ENCODE measurements at regions not wholly inside any gene's neighbourhood (a gene's known extent, or its start where the extent isn't known, plus 50 kb on each side); places are given as distances from the start of the nearest gene placed in this dataset.

GRCh38 chr22:48507595-48508350 is 1319.9 kb downstream of the BRD1 start:
- Histone ChIP-seq H3K4me1 (ENCODE audit: control insufficient read depth in 2 of 2, insufficient read depth in 2 of 2, low read length in 2 of 2) (no peaks in the 10 kb centered on the region), H3K4me3 (ENCODE audit: low read length in 2 of 2) (no peak overlapping the region), H3K36me3 (ENCODE audit: control insufficient read depth in 2 of 2, insufficient read depth in 2 of 2, low read length in 2 of 2) (no peaks in the 10 kb centered on the region), H3K27me3 (ENCODE audit: control insufficient read depth in 2 of 2, insufficient read depth in 2 of 2, low read length in 2 of 2) (no peaks in the 10 kb centered on the region), H3K9me3 (ENCODE audit: control insufficient read depth in 2 of 2, low read length in 2 of 2) (no peaks in the 10 kb centered on the region), H3K9ac (ENCODE audit: low read depth in 1 of 2, low read length in 2 of 2) (no peak overlapping the region), H3K27ac (ENCODE audit: low read depth in 2 of 2, low read length in 2 of 2) (no peak overlapping the region)

GRCh38 chr22:48507171-48507570 is 1320.5 kb downstream of the BRD1 start:
- H3K4me1 ChIP-seq (ENCODE audit: control insufficient read depth in 2 of 2, insufficient read depth in 2 of 2, low read length in 2 of 2): no peaks in the 10 kb centered on the region
- H3K9ac ChIP-seq (ENCODE audit: low read depth in 1 of 2, low read length in 2 of 2): no peak overlapping the region
- H3K36me3 ChIP-seq (ENCODE audit: control insufficient read depth in 2 of 2, insufficient read depth in 2 of 2, low read length in 2 of 2): no peaks in the 10 kb centered on the region
- H3K27me3 ChIP-seq (ENCODE audit: control insufficient read depth in 2 of 2, insufficient read depth in 2 of 2, low read length in 2 of 2): no peaks in the 10 kb centered on the region
- no peaks in the 10 kb centered on the region for H3K9me3 ChIP-seq (ENCODE audit: control insufficient read depth in 2 of 2, low read length in 2 of 2)
- H3K4me3 ChIP-seq (ENCODE audit: low read length in 2 of 2): no peak overlapping the region
- no peak overlapping the region for H3K27ac ChIP-seq (ENCODE audit: low read depth in 2 of 2, low read length in 2 of 2)

GRCh38 chr22:48506506-48507145 is 1321.0 kb downstream of the BRD1 start:
- no peak overlapping the region for H3K27ac ChIP-seq (ENCODE audit: low read depth in 2 of 2, low read length in 2 of 2)
- H3K27me3 ChIP-seq (ENCODE audit: control insufficient read depth in 2 of 2, insufficient read depth in 2 of 2, low read length in 2 of 2): no peaks in the 10 kb centered on the region
- H3K36me3 ChIP-seq (ENCODE audit: control insufficient read depth in 2 of 2, insufficient read depth in 2 of 2, low read length in 2 of 2): no peaks in the 10 kb centered on the region

GRCh38 chr22:48505891-48506290 is 1321.8 kb downstream of the BRD1 start:
- H3K27me3 ChIP-seq (ENCODE audit: control insufficient read depth in 2 of 2, insufficient read depth in 2 of 2, low read length in 2 of 2): no peaks in the 10 kb centered on the region
- no peaks in the 10 kb centered on the region for H3K9me3 ChIP-seq (ENCODE audit: control insufficient read depth in 2 of 2, low read length in 2 of 2)
- no peak overlapping the region for H3K4me3 ChIP-seq (ENCODE audit: low read length in 2 of 2)
- no peaks in the 10 kb centered on the region for H3K4me1 ChIP-seq (ENCODE audit: control insufficient read depth in 2 of 2, insufficient read depth in 2 of 2, low read length in 2 of 2)
- H3K9ac ChIP-seq (ENCODE audit: low read depth in 1 of 2, low read length in 2 of 2): no peak overlapping the region
- H3K27ac ChIP-seq (ENCODE audit: low read depth in 2 of 2, low read length in 2 of 2): no peak overlapping the region
- no peaks in the 10 kb centered on the region for H3K36me3 ChIP-seq (ENCODE audit: control insufficient read depth in 2 of 2, insufficient read depth in 2 of 2, low read length in 2 of 2)

More at GRCh38 chr22:48506506-48507145, 1321.0 kb downstream of the BRD1 start:
- Histone ChIP-seq H3K9me3 (ENCODE audit: control insufficient read depth in 2 of 2, low read length in 2 of 2) (no peaks in the 10 kb centered on the region), H3K4me1 (ENCODE audit: control insufficient read depth in 2 of 2, insufficient read depth in 2 of 2, low read length in 2 of 2) (no peaks in the 10 kb centered on the region), H3K9ac (ENCODE audit: low read depth in 1 of 2, low read length in 2 of 2) (no peak overlapping the region), H3K4me3 (ENCODE audit: low read length in 2 of 2) (no peak overlapping the region)

DNA sequence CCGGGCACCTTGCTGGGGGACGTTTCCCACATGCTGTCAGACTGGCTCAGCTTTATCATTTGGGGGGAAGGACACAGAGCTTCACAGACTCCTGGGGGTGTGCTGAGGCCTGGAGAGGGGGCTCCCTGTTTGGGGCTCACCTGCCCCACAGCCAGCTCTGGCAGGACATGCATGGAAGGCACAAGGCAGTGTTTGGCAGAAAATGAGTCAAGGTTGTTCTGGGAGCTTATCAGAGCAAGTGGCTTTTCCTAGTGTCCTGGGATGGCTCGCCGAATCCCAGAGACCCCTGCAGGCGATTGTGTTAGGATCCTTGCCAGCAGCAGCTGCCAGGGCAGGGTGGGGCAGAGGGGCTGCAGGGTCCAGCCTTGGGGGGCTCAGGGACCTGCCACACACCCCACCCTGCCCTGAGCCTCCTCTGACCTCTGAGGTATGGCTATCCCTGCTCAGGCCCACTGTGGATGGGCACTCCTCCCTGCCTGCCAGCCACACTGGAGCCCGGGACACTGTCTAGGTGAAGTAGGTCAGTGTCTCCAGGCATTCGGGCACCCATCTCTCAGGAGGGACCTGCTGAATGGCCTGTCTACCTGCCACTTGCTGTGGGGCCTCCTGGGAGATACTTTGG is 1323.0 kb downstream of the BRD1 start:
- no peaks in the 10 kb centered on the region for H3K36me3 ChIP-seq (ENCODE audit: control insufficient read depth in 2 of 2, insufficient read depth in 2 of 2, low read length in 2 of 2)
- H3K27ac ChIP-seq (ENCODE audit: low read depth in 2 of 2, low read length in 2 of 2): no peak overlapping the region
- no peaks in the 10 kb centered on the region for H3K27me3 ChIP-seq (ENCODE audit: control insufficient read depth in 2 of 2, insufficient read depth in 2 of 2, low read length in 2 of 2)
- no peak overlapping the region for H3K9ac ChIP-seq (ENCODE audit: low read depth in 1 of 2, low read length in 2 of 2)
- H3K4me1 ChIP-seq (ENCODE audit: control insufficient read depth in 2 of 2, insufficient read depth in 2 of 2, low read length in 2 of 2): no peaks in the 10 kb centered on the region
- H3K4me3 ChIP-seq (ENCODE audit: low read length in 2 of 2): no peak overlapping the region
- no peaks in the 10 kb centered on the region for H3K9me3 ChIP-seq (ENCODE audit: control insufficient read depth in 2 of 2, low read length in 2 of 2)

GRCh38 chr22:48503876-48504275 is 1323.8 kb downstream of the BRD1 start:
- Histone ChIP-seq H3K4me1 (ENCODE audit: control insufficient read depth in 2 of 2, insufficient read depth in 2 of 2, low read length in 2 of 2) (no peaks in the 10 kb centered on the region), H3K27me3 (ENCODE audit: control insufficient read depth in 2 of 2, insufficient read depth in 2 of 2, low read length in 2 of 2) (no peaks in the 10 kb centered on the region), H3K36me3 (ENCODE audit: control insufficient read depth in 2 of 2, insufficient read depth in 2 of 2, low read length in 2 of 2) (no peaks in the 10 kb centered on the region), H3K9me3 (ENCODE audit: control insufficient read depth in 2 of 2, low read length in 2 of 2) (no peaks in the 10 kb centered on the region), H3K4me3 (ENCODE audit: low read length in 2 of 2) (no peak overlapping the region), H3K9ac (ENCODE audit: low read depth in 1 of 2, low read length in 2 of 2) (no peak overlapping the region), H3K27ac (ENCODE audit: low read depth in 2 of 2, low read length in 2 of 2) (no peak overlapping the region)

GRCh38 chr22:48503035-48503625 is 1324.5 kb downstream of the BRD1 start:
- Histone ChIP-seq H3K27me3 (ENCODE audit: control insufficient read depth in 2 of 2, insufficient read depth in 2 of 2, low read length in 2 of 2) (no peaks in the 10 kb centered on the region), H3K36me3 (ENCODE audit: control insufficient read depth in 2 of 2, insufficient read depth in 2 of 2, low read length in 2 of 2) (no peaks in the 10 kb centered on the region), H3K9ac (ENCODE audit: low read depth in 1 of 2, low read length in 2 of 2) (no peak overlapping the region), H3K9me3 (ENCODE audit: control insufficient read depth in 2 of 2, low read length in 2 of 2) (no peaks in the 10 kb centered on the region), H3K4me1 (ENCODE audit: control insufficient read depth in 2 of 2, insufficient read depth in 2 of 2, low read length in 2 of 2) (no peaks in the 10 kb centered on the region), H3K4me3 (ENCODE audit: low read length in 2 of 2) (no peak overlapping the region), H3K27ac (ENCODE audit: low read depth in 2 of 2, low read length in 2 of 2) (no peak overlapping the region)

DNA sequence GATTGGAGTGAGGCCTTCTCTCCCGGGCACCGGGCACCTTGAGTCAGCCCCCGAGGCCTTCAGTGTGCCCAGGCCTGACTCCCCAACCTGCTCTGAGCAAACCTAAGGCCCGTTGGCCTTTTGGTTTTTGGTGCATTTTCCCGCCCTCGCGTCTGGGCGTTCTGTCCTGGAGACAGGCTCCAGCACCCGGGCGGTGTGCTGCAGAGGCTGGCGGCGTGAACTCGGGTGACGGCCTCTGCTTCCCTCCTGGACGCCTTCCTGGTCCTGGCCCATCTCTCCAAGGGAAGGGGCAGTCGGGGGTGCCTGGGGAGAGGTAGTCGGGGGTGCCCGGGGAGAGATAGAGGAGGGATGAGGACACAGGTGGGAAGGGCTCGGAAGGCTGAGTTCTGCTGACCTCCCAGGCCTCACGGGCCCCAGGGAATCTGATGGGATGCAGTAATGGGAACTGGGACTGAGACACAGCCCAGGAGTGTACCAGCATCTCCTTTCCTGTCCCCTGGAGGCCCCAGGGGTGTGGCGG is 1326.4 kb downstream of the BRD1 start:
- Histone ChIP-seq H3K27me3 (ENCODE audit: control insufficient read depth in 2 of 2, insufficient read depth in 2 of 2, low read length in 2 of 2) (no peaks in the 10 kb centered on the region), H3K4me1 (ENCODE audit: control insufficient read depth in 2 of 2, insufficient read depth in 2 of 2, low read length in 2 of 2) (no peaks in the 10 kb centered on the region), H3K27ac (ENCODE audit: low read depth in 2 of 2, low read length in 2 of 2) (no peak overlapping the region), H3K9me3 (ENCODE audit: control insufficient read depth in 2 of 2, low read length in 2 of 2) (no peaks in the 10 kb centered on the region), H3K9ac (ENCODE audit: low read depth in 1 of 2, low read length in 2 of 2) (no peak overlapping the region), H3K36me3 (ENCODE audit: control insufficient read depth in 2 of 2, insufficient read depth in 2 of 2, low read length in 2 of 2) (no peaks in the 10 kb centered on the region), H3K4me3 (ENCODE audit: low read length in 2 of 2) (no peak overlapping the region)

GRCh38 chr22:48500471-48501230 is 1327.0 kb downstream of the BRD1 start:
- no peaks in the 10 kb centered on the region for H3K27me3 ChIP-seq (ENCODE audit: control insufficient read depth in 2 of 2, insufficient read depth in 2 of 2, low read length in 2 of 2)
- no peak overlapping the region for H3K27ac ChIP-seq (ENCODE audit: low read depth in 2 of 2, low read length in 2 of 2)
- H3K9ac ChIP-seq (ENCODE audit: low read depth in 1 of 2, low read length in 2 of 2): no peak overlapping the region
- no peaks in the 10 kb centered on the region for H3K4me1 ChIP-seq (ENCODE audit: control insufficient read depth in 2 of 2, insufficient read depth in 2 of 2, low read length in 2 of 2)
- H3K36me3 ChIP-seq (ENCODE audit: control insufficient read depth in 2 of 2, insufficient read depth in 2 of 2, low read length in 2 of 2): no peaks in the 10 kb centered on the region
- H3K4me3 ChIP-seq (ENCODE audit: low read length in 2 of 2): no peak overlapping the region
- H3K9me3 ChIP-seq (ENCODE audit: control insufficient read depth in 2 of 2, low read length in 2 of 2): no peaks in the 10 kb centered on the region
